ENCODE measurements at regions not wholly inside any gene's neighbourhood (a gene's known extent, or its start where the extent isn't known, plus 50 kb on each side); places are given as distances from the start of the nearest gene placed in this dataset.

GRCh38 chr20:3352202-3352601 lies 55.3 kb downstream of the DNAAF9 start:
- H3K36me3 ChIP-seq (ENCODE audit: control insufficient read depth in 2 of 2, insufficient read depth in 1 of 2, low read length in 2 of 2) = peaks cover 5% of the 10 kb centered on the region in 2 experiments; a peak in 2 of 3 replicates
- CTCF ChIA-PET = no interaction called here

GRCh38 chr20:3350422-3350821 lies 57.0 kb downstream of the DNAAF9 start:
- H3K36me3 ChIP-seq (ENCODE audit: control insufficient read depth in 2 of 2, insufficient read depth in 1 of 2, low read length in 2 of 2) = peaks cover 8% of the 10 kb centered on the region in 2 experiments; a peak in 2 of 3 replicates
- TF ChIP-seq IKZF3 (tag by site-specific recombination; IDR thresholded peaks at IDR 0.05) (no peak), TCF7L2 (IDR thresholded peaks at IDR 0.05; ENCODE audit: borderline replicate concordance, low read depth, low read length) (no peak), ZNF654 (tag by site-specific recombination; IDR thresholded peaks at IDR 0.05; ENCODE audit: low read depth) (no peak), ZNF248 (tag by site-specific recombination; IDR thresholded peaks at IDR 0.05) (no peak), KLF17 (tag by site-specific recombination; IDR thresholded peaks at IDR 0.05) (no peak), GLI2 (tag by site-specific recombination; IDR thresholded peaks at IDR 0.05; ENCODE audit: borderline replicate concordance, low read depth) (no peak), ZIC2 (tag by site-specific recombination; IDR thresholded peaks at IDR 0.05) (no peak), ZNF621 (tag by site-specific recombination; IDR thresholded peaks at IDR 0.05) (no peak)
- POLR2A ChIA-PET = no interaction called here

More at GRCh38 chr20:3352202-3352601, 55.3 kb downstream of the DNAAF9 start:
- H3K4me1 ChIP-seq (ENCODE audit: control insufficient read depth, insufficient read depth, low read length) = no peaks in the 10 kb centered on the region
- TF ChIP-seq ZNF488 (tag by site-specific recombination; IDR thresholded peaks at IDR 0.05) = no peak
- TF ChIP-seq ZNF248 (tag by site-specific recombination; IDR thresholded peaks at IDR 0.05) = no peak
- no peak for TF ChIP-seq ZNF114 (tag by site-specific recombination; IDR thresholded peaks at IDR 0.05)
- no peak for TF ChIP-seq GFI1B (tag by site-specific recombination; IDR thresholded peaks at IDR 0.05)
- no peak for TF ChIP-seq ZFP41 (tag by site-specific recombination; IDR thresholded peaks at IDR 0.05; ENCODE audit: borderline replicate concordance)
- TF ChIP-seq SETDB1 (IDR thresholded peaks at IDR 0.05; ENCODE audit: insufficient read length, low read length) = no peak
- no peak for TF ChIP-seq ZNF48 (tag by site-specific recombination; IDR thresholded peaks at IDR 0.05)
- no peak for TF ChIP-seq PRDM1 (tag by site-specific recombination; IDR thresholded peaks at IDR 0.05)
- TF ChIP-seq ZNF175 (tag by site-specific recombination; IDR thresholded peaks at IDR 0.05) = no peak
- no peak for TF ChIP-seq ZNF366 (tag by site-specific recombination; conservative IDR thresholded peaks at IDR 0.05)
- no peak for TF ChIP-seq ZNF140 (tag by site-specific recombination; IDR thresholded peaks at IDR 0.05)
- TF ChIP-seq ZNF610 (tag by site-specific recombination; IDR thresholded peaks at IDR 0.05; ENCODE audit: borderline replicate concordance) = no peak
- TF ChIP-seq SP3 (tag by site-specific recombination; IDR thresholded peaks at IDR 0.05) = no peak
- TF ChIP-seq ZSCAN18 (tag by site-specific recombination; IDR thresholded peaks at IDR 0.05) = no peak
- TF ChIP-seq ZNF518A (tag by site-specific recombination; conservative IDR thresholded peaks at IDR 0.05; ENCODE audit: low read depth) = no peak
- no peak for TF ChIP-seq KLF9 (tag by site-specific recombination; IDR thresholded peaks at IDR 0.05; ENCODE audit: low read depth)
- no peaks in the 10 kb centered on the region for H3K9me3 ChIP-seq (ENCODE audit: control insufficient read depth, insufficient read depth, low read depth, low read length)
- POLR2A ChIA-PET = no interaction called here
- no peak overlapping the region for H3K4me3 ChIP-seq (ENCODE audit: low read depth, low read length)
- no peak overlapping the region for H3K27ac ChIP-seq (ENCODE audit: extremely low read depth, low read depth, low read length)

More at GRCh38 chr20:3350422-3350821, 57.0 kb downstream of the DNAAF9 start:
- Histone ChIP-seq H3K4me1 (ENCODE audit: control insufficient read depth, insufficient read depth, low read length) (no peaks in the 10 kb centered on the region), H3K9me3 (ENCODE audit: control insufficient read depth, insufficient read depth, low read depth, low read length) (no peaks in the 10 kb centered on the region), H3K4me3 (ENCODE audit: low read depth, low read length) (no peak overlapping the region), H3K27ac (ENCODE audit: extremely low read depth, low read depth, low read length) (no peak overlapping the region)
- CTCF ChIA-PET = no interaction called here
